ENCODE measurements at regions not wholly inside any gene's neighbourhood (a gene's known extent, or its start where the extent isn't known, plus 50 kb on each side); places are given as distances from the start of the nearest gene placed in this dataset.

- DNase-seq (ENCODE audit: low read depth in 1 of 2, low spot score in 1 of 2): no peak
- no peak for TF ChIP-seq JUND (IDR thresholded peaks at IDR 0.05; ENCODE audit: low read depth)
- in situ Hi-C loops (cut with HindIII; ENCODE audit: low pct_unique_long_range_greater_than_20kb, low sequenced_read_pairs): no loop called here
Measured at GRCh38 chr16:49013727-49014080, 267.9 kb downstream of the CBLN1 start.

DNA sequence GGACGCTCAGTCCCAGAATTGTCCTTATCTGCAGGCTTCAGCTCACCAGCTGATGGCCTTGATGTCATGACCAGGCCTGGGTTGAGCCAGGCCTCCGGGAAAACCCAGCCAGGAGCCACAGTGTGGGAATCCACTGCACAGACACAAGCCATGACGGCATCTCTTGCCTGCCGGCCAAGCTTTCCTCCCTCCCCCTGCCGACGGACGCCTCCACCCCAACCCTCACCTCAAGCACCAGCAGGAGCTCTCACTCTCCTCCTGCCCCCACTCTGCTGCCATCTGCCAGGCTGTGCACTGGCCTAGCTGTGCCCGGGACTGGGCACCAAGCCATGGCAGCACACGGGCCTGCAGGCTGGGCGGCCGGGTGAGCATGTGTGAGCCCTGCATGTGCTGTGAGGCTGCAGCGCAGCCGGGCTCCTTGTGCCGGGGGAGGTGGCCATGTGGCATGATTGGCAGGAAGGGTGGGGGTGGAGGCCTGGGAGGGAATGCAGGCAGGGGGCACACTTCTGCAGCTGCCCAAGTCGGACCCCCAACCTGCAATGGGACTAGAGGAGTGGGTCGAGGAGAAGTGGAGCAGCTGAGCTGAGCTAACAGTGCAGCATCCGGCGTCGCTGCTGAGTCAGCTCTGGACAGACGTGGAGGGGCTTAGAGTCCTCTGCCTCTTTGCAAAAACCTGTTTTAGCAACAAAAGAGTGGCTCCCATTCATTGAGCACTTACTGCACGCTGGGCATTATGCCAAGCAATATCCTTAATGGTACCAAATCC, 268.5 kb downstream of the CBLN1 start:
- TF ChIP-seq JUND (IDR thresholded peaks at IDR 0.05; ENCODE audit: low read depth): no peak
- DNase-seq (ENCODE audit: low read depth in 1 of 2, low spot score in 1 of 2): no peak
- in situ Hi-C loops (cut with HindIII; ENCODE audit: low pct_unique_long_range_greater_than_20kb, low sequenced_read_pairs): no loop called here

- in situ Hi-C loops (cut with HindIII; ENCODE audit: low pct_unique_long_range_greater_than_20kb, low sequenced_read_pairs): no loop called here
- no peak for TF ChIP-seq JUND (IDR thresholded peaks at IDR 0.05; ENCODE audit: low read depth)
- no peak for DNase-seq (ENCODE audit: low read depth in 1 of 2, low spot score in 1 of 2)
Measured at GRCh38 chr16:49011901-49012300, 269.7 kb downstream of the CBLN1 start.

- TF ChIP-seq JUND (IDR thresholded peaks at IDR 0.05; ENCODE audit: low read depth): no peak
- no peak for DNase-seq (ENCODE audit: low read depth in 1 of 2, low spot score in 1 of 2)
- in situ Hi-C loops (cut with HindIII; ENCODE audit: low pct_unique_long_range_greater_than_20kb, low sequenced_read_pairs): no loop called here
Measured at GRCh38 chr16:49010879-49011278, 270.8 kb downstream of the CBLN1 start.

DNA sequence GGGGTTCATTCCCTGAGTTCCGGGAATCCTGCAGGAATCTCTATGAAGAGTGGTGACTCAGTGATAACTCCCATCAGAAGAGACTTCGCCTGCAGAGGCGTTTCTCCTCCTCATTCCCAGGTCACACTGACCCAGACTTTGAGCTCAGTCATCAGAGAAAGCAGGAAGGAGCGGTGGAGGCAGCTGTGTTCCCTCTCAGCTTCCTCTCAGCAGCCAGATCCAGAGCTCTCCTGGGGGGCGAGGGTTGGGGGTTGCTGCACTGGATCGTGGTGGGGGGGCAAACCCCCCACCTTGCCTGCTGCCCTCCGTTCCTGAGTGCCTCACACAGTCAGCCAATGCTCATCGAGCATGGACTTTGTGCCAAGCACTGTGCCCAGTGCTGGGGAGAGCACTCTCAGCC, 271.2 kb downstream of the CBLN1 start:
- peak in 1 of 2 experiments; percentile 12 for DNase-seq (ENCODE audit: low read depth in 1 of 2, low spot score in 1 of 2)
- in situ Hi-C loops (cut with HindIII; ENCODE audit: low pct_unique_long_range_greater_than_20kb, low sequenced_read_pairs): no loop called here
- TF ChIP-seq JUND (IDR thresholded peaks at IDR 0.05; ENCODE audit: low read depth): no peak

DNA sequence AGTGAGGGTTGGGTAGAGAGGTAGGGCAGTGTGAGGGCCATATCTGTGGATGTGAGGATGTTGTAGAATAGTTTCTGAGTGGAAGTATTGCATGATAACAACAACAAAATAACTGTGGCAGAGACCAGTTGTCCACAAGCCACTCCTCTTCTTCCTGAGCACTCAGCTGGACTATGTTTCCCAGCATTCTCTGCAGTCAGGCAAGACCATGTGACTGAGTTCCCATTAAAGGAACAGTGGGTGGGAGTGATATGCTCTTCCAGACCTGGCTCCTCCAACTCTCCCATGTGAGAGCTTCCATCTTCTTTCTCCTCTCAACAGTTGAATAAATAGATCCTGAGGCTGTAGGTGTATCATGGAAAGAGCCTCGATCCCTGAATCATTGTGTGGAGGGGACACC, 272.4 kb downstream of the CBLN1 start:
- no peak for TF ChIP-seq JUND (IDR thresholded peaks at IDR 0.05; ENCODE audit: low read depth)
- no peak for DNase-seq (ENCODE audit: low read depth in 1 of 2, low spot score in 1 of 2)
- in situ Hi-C loops (cut with HindIII; ENCODE audit: low pct_unique_long_range_greater_than_20kb, low sequenced_read_pairs): no loop called here

- no peak for DNase-seq (ENCODE audit: low read depth in 1 of 2, low spot score in 1 of 2)
- in situ Hi-C loops (cut with HindIII; ENCODE audit: low pct_unique_long_range_greater_than_20kb, low sequenced_read_pairs): no loop called here
- TF ChIP-seq JUND (IDR thresholded peaks at IDR 0.05; ENCODE audit: low read depth): no peak
Measured at GRCh38 chr16:49003992-49004391, 277.6 kb downstream of the CBLN1 start.

DNA sequence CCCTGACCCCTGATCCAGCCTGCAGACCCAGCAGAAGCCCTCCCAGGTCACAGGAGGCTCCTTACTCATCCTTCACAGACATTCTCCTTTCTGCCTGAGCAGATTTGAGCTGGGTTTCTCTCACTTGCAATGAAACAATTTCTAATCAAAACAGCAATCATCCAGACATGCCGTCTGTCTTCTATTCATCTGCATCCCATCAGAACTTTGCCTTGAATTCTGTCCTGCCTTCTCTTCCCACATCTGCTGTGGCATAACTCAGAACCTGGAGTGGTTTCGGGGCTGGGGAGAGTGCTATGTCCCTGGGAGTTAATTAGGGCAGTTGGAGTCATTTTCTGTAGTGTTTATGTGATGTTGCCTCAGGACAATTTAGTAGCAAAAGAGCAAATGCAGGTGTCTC, 278.6 kb downstream of the CBLN1 start:
- no peak for TF ChIP-seq JUND (IDR thresholded peaks at IDR 0.05; ENCODE audit: low read depth)
- in situ Hi-C loops (cut with HindIII; ENCODE audit: low pct_unique_long_range_greater_than_20kb, low sequenced_read_pairs): no loop called here
- no peak for DNase-seq (ENCODE audit: low read depth in 1 of 2, low spot score in 1 of 2)

DNA sequence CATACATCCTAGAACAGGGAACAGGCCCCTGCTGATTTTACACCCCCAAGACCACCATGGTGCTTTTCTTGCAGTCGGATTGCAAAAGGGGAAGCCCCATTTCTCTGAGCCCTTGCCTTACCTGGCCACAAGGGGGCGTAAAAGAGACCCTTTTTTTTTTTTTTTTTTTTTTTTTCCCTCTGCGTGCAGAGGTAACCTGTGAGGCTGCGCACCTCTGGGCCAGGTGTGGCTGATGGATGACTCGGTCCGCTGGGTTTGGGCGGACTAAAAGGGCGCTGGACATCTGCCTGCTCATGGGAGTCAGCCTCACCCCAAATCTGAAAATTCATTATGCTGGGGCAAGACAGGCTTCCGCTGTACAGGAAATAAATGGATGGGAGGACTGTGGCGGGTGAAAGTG, 281.0 kb downstream of the CBLN1 start:
- in situ Hi-C loops (cut with HindIII; ENCODE audit: low pct_unique_long_range_greater_than_20kb, low sequenced_read_pairs): no loop called here
- no peak for TF ChIP-seq JUND (IDR thresholded peaks at IDR 0.05; ENCODE audit: low read depth)
- DNase-seq (ENCODE audit: low read depth in 1 of 2, low spot score in 1 of 2): peak in 1 of 2 experiments; percentile 18

- in situ Hi-C loops (cut with HindIII; ENCODE audit: low pct_unique_long_range_greater_than_20kb, low sequenced_read_pairs): no loop called here
- no peak for TF ChIP-seq JUND (IDR thresholded peaks at IDR 0.05; ENCODE audit: low read depth)
- DNase-seq (ENCODE audit: low read depth in 1 of 2, low spot score in 1 of 2): no peak
Measured at GRCh38 chr16:48999508-48999907, 282.1 kb downstream of the CBLN1 start.

- no peak for DNase-seq (ENCODE audit: low read depth in 1 of 2, low spot score in 1 of 2)
- TF ChIP-seq JUND (IDR thresholded peaks at IDR 0.05; ENCODE audit: low read depth): no peak
- in situ Hi-C loops (cut with HindIII; ENCODE audit: low pct_unique_long_range_greater_than_20kb, low sequenced_read_pairs): no loop called here
Measured at GRCh38 chr16:48999044-48999443, 282.6 kb downstream of the CBLN1 start.

DNA sequence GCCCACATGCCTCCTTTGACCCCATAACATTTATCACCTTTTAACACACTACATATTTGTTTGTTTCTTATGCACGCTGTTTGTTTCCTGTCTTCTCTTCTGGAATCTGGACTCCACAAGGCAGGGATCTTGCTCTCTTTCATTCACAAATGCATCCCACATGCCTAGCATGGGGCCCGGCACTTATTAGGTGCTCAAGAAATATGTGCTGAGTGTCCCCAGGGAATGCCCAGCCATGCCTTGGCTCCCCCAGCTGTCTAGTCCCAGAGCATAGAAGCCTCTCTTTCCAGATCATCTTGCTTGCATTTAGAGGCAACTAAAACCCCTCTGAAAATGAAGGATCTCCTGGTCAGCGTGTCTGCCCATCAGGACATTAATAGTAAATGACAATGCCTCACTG, 283.7 kb downstream of the CBLN1 start:
- in situ Hi-C loops (cut with HindIII; ENCODE audit: low pct_unique_long_range_greater_than_20kb, low sequenced_read_pairs): no loop called here
- no peak for DNase-seq (ENCODE audit: low read depth in 1 of 2, low spot score in 1 of 2)
- TF ChIP-seq JUND (IDR thresholded peaks at IDR 0.05; ENCODE audit: low read depth): no peak

- no peak for TF ChIP-seq JUND (IDR thresholded peaks at IDR 0.05; ENCODE audit: low read depth)
- in situ Hi-C loops (cut with HindIII; ENCODE audit: low pct_unique_long_range_greater_than_20kb, low sequenced_read_pairs): no loop called here
- no peak for DNase-seq (ENCODE audit: low read depth in 1 of 2, low spot score in 1 of 2)
Measured at GRCh38 chr16:48997081-48997615, 284.5 kb downstream of the CBLN1 start.

- TF ChIP-seq JUND (IDR thresholded peaks at IDR 0.05; ENCODE audit: low read depth): no peak
- DNase-seq (ENCODE audit: low read depth in 1 of 2, low spot score in 1 of 2): no peak
- in situ Hi-C loops (cut with HindIII; ENCODE audit: low pct_unique_long_range_greater_than_20kb, low sequenced_read_pairs): no loop called here
Measured at GRCh38 chr16:48978501-48978900, 303.1 kb downstream of the CBLN1 start.

Measured in T47D (cell line).